ENCODE measurements at regions not wholly inside any gene's neighbourhood (a gene's known extent, or its start where the extent isn't known, plus 50 kb on each side); places are given as distances from the start of the nearest gene placed in this dataset.

DNA sequence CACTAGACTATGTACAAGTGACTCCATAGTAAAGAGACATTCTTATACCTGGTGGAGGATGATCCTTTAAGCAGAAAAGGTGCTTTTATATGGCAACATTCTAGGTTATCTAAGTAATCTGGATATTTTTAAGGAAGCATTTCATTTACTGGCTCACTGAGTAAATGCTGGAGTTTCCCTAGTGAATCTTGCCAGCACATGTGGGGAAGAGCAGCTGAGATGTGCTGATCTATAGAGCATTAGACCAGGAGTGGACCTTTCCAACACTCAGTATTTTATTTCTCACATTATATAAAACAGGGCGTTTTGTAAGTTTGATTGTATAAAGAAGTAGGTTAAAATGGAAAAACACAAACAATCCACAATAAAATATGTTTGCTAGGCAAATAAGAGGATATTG lies 478.5 kb downstream of the ATP23 start:
- Histone ChIP-seq H3K27ac (no peak overlapping the region), H3K4me3 (no peak overlapping the region), H3K36me3 (ENCODE audit: insufficient read depth in 1 of 2, low read depth in 1 of 2) (no peaks in the 10 kb centered on the region), H3K27me3 (ENCODE audit: insufficient read depth in 3 of 3, low read length in 2 of 3) (no peaks in the 10 kb centered on the region), H3K4me1 (no peaks in the 10 kb centered on the region), H3K9me3 (no peaks in the 10 kb centered on the region)
- WGBS, 3 donors = 66 to 74% (median 69%) methylated on average over 1 of the region's 1 CpG
- intact Hi-C loops (cut with DNase I) = no loop called here
- DNase-seq = no peak
- no peak for ATAC-seq
- TF ChIP-seq, protein P1, sequence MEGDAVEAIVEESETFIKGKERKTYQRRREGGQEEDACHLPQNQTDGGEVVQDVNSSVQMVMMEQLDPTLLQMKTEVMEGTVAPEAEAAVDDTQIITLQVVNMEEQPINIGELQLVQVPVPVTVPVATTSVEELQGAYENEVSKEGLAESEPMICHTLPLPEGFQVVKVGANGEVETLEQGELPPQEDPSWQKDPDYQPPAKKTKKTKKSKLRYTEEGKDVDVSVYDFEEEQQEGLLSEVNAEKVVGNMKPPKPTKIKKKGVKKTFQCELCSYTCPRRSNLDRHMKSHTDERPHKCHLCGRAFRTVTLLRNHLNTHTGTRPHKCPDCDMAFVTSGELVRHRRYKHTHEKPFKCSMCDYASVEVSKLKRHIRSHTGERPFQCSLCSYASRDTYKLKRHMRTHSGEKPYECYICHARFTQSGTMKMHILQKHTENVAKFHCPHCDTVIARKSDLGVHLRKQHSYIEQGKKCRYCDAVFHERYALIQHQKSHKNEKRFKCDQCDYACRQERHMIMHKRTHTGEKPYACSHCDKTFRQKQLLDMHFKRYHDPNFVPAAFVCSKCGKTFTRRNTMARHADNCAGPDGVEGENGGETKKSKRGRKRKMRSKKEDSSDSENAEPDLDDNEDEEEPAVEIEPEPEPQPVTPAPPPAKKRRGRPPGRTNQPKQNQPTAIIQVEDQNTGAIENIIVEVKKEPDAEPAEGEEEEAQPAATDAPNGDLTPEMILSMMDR (IDR thresholded peaks at IDR 0.05) = no peak

- Histone ChIP-seq H3K27me3 (ENCODE audit: insufficient read depth in 3 of 3, low read length in 2 of 3) (no peaks in the 10 kb centered on the region), H3K9me3 (no peaks in the 10 kb centered on the region), H3K4me1 (no peaks in the 10 kb centered on the region), H3K27ac (no peak overlapping the region), H3K4me3 (no peak overlapping the region), H3K36me3 (ENCODE audit: insufficient read depth in 1 of 2, low read depth in 1 of 2) (no peaks in the 10 kb centered on the region)
- TF ChIP-seq, protein P1 (IDR thresholded peaks at IDR 0.05) = no peak
- no peak for DNase-seq
- intact Hi-C loops (cut with DNase I) = no loop called here
- ATAC-seq = no peak
- WGBS, 3 donors = 47 to 73% (median 50%) methylated on average over 4 of the region's 4 CpGs
Observed at GRCh38 chr12:58420503-58420902, 479.1 kb downstream of the ATP23 start.

- ATAC-seq (no peak), DNase-seq (no peak)
- intact Hi-C loops (cut with DNase I) = no loop called here
- Histone ChIP-seq H3K4me1 (no peaks in the 10 kb centered on the region), H3K27me3 (ENCODE audit: insufficient read depth in 3 of 3, low read length in 2 of 3) (no peaks in the 10 kb centered on the region), H3K9me3 (no peaks in the 10 kb centered on the region), H3K27ac (no peak overlapping the region), H3K4me3 (no peak overlapping the region), H3K36me3 (ENCODE audit: insufficient read depth in 1 of 2, low read depth in 1 of 2) (no peaks in the 10 kb centered on the region)
- TF ChIP-seq, protein P1 (IDR thresholded peaks at IDR 0.05) = no peak
- 74 to 99% (median 95%) methylated on average over 3 of the region's 3 CpGs for WGBS, 3 donors
Observed at GRCh38 chr12:58421990-58422389, 480.6 kb downstream of the ATP23 start.

GRCh38 chr12:58424735-58425392 lies 483.5 kb downstream of the ATP23 start:
- no peaks in the 10 kb centered on the region for H3K27me3 ChIP-seq (ENCODE audit: insufficient read depth in 3 of 3, low read length in 2 of 3)
- 50 to 71% (median 53%) methylated on average over 1 of the region's 1 CpG for WGBS, 3 donors
- TF ChIP-seq, protein P1 (IDR thresholded peaks at IDR 0.05) = no peak
- no peak overlapping the region for H3K4me3 ChIP-seq
- no peak overlapping the region for H3K27ac ChIP-seq
- no peak for ATAC-seq
- no peaks in the 10 kb centered on the region for H3K4me1 ChIP-seq
- no peak for DNase-seq
- no peaks in the 10 kb centered on the region for H3K9me3 ChIP-seq
- intact Hi-C loops (cut with DNase I) = no loop called here
- no peaks in the 10 kb centered on the region for H3K36me3 ChIP-seq (ENCODE audit: insufficient read depth in 1 of 2, low read depth in 1 of 2)
